ENCODE measurements at regions not wholly inside any gene's neighbourhood (a gene's known extent, or its start where the extent isn't known, plus 50 kb on each side); places are given as distances from the start of the nearest gene placed in this dataset.

- H3K36me3 ChIP-seq (replicated peaks; ENCODE audit: control insufficient read depth, insufficient read depth, low read length), result no peaks in the 10 kb centered on the region
- no peak overlapping the region for H3K4me3 ChIP-seq (ENCODE audit: insufficient read depth, low read depth, low read length)
- no peaks in the 10 kb centered on the region; the same call in 1 of the 2 replicates for H3K27me3 ChIP-seq (ENCODE audit: control insufficient read depth, insufficient read depth, low read length)
- DNase-seq, result no peak
These were observed 321.3 kb downstream of the SIPA1L2 start for GRCh38 chr1:232308616-232309015.

GRCh38 chr1:232307296-232308017 is 322.5 kb downstream of the SIPA1L2 start:
- H3K36me3 ChIP-seq (replicated peaks; ENCODE audit: control insufficient read depth, insufficient read depth, low read length), result no peaks in the 10 kb centered on the region
- DNase-seq, result no peak
- no peak overlapping the region for H3K4me3 ChIP-seq (ENCODE audit: insufficient read depth, low read depth, low read length)
- H3K27me3 ChIP-seq (ENCODE audit: control insufficient read depth, insufficient read depth, low read length), result no peaks in the 10 kb centered on the region; the same call in 1 of the 2 replicates

GRCh38 chr1:232306269-232306961 is 323.5 kb downstream of the SIPA1L2 start:
- Histone ChIP-seq H3K27me3 (ENCODE audit: control insufficient read depth, insufficient read depth, low read length) (no peaks in the 10 kb centered on the region; the same call in 1 of the 2 replicates), H3K36me3 (replicated peaks; ENCODE audit: control insufficient read depth, insufficient read depth, low read length) (no peaks in the 10 kb centered on the region)
- peak; percentile 35 for DNase-seq

GRCh38 chr1:232305050-232305449 is 324.9 kb downstream of the SIPA1L2 start:
- Histone ChIP-seq H3K36me3 (replicated peaks; ENCODE audit: control insufficient read depth, insufficient read depth, low read length) (no peaks in the 10 kb centered on the region), H3K4me3 (ENCODE audit: insufficient read depth, low read depth, low read length) (no peak overlapping the region), H3K27me3 (ENCODE audit: control insufficient read depth, insufficient read depth, low read length) (no peaks in the 10 kb centered on the region; the same call in 1 of the 2 replicates)
- DNase-seq, result no peak

More at GRCh38 chr1:232306269-232306961, 323.5 kb downstream of the SIPA1L2 start:
- H3K4me3 ChIP-seq (ENCODE audit: insufficient read depth, low read depth, low read length), result no peak overlapping the region

- no peak for DNase-seq
- H3K4me3 ChIP-seq (ENCODE audit: insufficient read depth, low read depth, low read length), result no peak overlapping the region
- no peaks in the 10 kb centered on the region; the same call in 1 of the 2 replicates for H3K27me3 ChIP-seq (ENCODE audit: control insufficient read depth, insufficient read depth, low read length)
- H3K36me3 ChIP-seq (replicated peaks; ENCODE audit: control insufficient read depth, insufficient read depth, low read length), result no peaks in the 10 kb centered on the region
These were observed 326.7 kb downstream of the SIPA1L2 start for GRCh38 chr1:232303222-232303620.

- DNase-seq, result no peak
- no peaks in the 10 kb centered on the region; the same call in 1 of the 2 replicates for H3K27me3 ChIP-seq (ENCODE audit: control insufficient read depth, insufficient read depth, low read length)
- no peaks in the 10 kb centered on the region for H3K36me3 ChIP-seq (replicated peaks; ENCODE audit: control insufficient read depth, insufficient read depth, low read length)
- no peak overlapping the region for H3K4me3 ChIP-seq (ENCODE audit: insufficient read depth, low read depth, low read length)
These were observed 327.3 kb downstream of the SIPA1L2 start for GRCh38 chr1:232302376-232303221.

GRCh38 chr1:232301246-232301645 is 328.7 kb downstream of the SIPA1L2 start:
- no peaks in the 10 kb centered on the region; the same call in 1 of the 2 replicates for H3K27me3 ChIP-seq (ENCODE audit: control insufficient read depth, insufficient read depth, low read length)
- no peaks in the 10 kb centered on the region for H3K36me3 ChIP-seq (replicated peaks; ENCODE audit: control insufficient read depth, insufficient read depth, low read length)
- no peak for DNase-seq
- H3K4me3 ChIP-seq (ENCODE audit: insufficient read depth, low read depth, low read length), result no peak overlapping the region

- H3K4me3 ChIP-seq (ENCODE audit: insufficient read depth, low read depth, low read length), result no peak overlapping the region
- H3K36me3 ChIP-seq (replicated peaks; ENCODE audit: control insufficient read depth, insufficient read depth, low read length), result no peaks in the 10 kb centered on the region
- no peak for DNase-seq
- H3K27me3 ChIP-seq (ENCODE audit: control insufficient read depth, insufficient read depth, low read length), result no peaks in the 10 kb centered on the region; the same call in 1 of the 2 replicates
These were observed 329.5 kb downstream of the SIPA1L2 start for GRCh38 chr1:232300466-232300865.

GRCh38 chr1:232296461-232296860 is 333.5 kb downstream of the SIPA1L2 start:
- H3K4me3 ChIP-seq (ENCODE audit: insufficient read depth, low read depth, low read length), result no peak overlapping the region
- no peak for DNase-seq
- H3K27me3 ChIP-seq (ENCODE audit: control insufficient read depth, insufficient read depth, low read length), result no peaks in the 10 kb centered on the region; the same call in 1 of the 2 replicates
- no peaks in the 10 kb centered on the region for H3K36me3 ChIP-seq (replicated peaks; ENCODE audit: control insufficient read depth, insufficient read depth, low read length)

- Histone ChIP-seq H3K4me3 (ENCODE audit: insufficient read depth, low read depth, low read length) (no peak overlapping the region), H3K27me3 (ENCODE audit: control insufficient read depth, insufficient read depth, low read length) (no peaks in the 10 kb centered on the region; the same call in 1 of the 2 replicates), H3K36me3 (replicated peaks; ENCODE audit: control insufficient read depth, insufficient read depth, low read length) (no peaks in the 10 kb centered on the region)
- no peak for DNase-seq
These were observed 336.6 kb downstream of the SIPA1L2 start for GRCh38 chr1:232293361-232293760.

GRCh38 chr1:232292818-232293217 is 337.1 kb downstream of the SIPA1L2 start:
- no peaks in the 10 kb centered on the region; the same call in 1 of the 2 replicates for H3K27me3 ChIP-seq (ENCODE audit: control insufficient read depth, insufficient read depth, low read length)
- no peak for DNase-seq
- H3K4me3 ChIP-seq (ENCODE audit: insufficient read depth, low read depth, low read length), result no peak overlapping the region
- H3K36me3 ChIP-seq (replicated peaks; ENCODE audit: control insufficient read depth, insufficient read depth, low read length), result no peaks in the 10 kb centered on the region

- Histone ChIP-seq H3K36me3 (replicated peaks; ENCODE audit: control insufficient read depth, insufficient read depth, low read length) (no peaks in the 10 kb centered on the region), H3K27me3 (ENCODE audit: control insufficient read depth, insufficient read depth, low read length) (no peaks in the 10 kb centered on the region; the same call in 1 of the 2 replicates), H3K4me3 (ENCODE audit: insufficient read depth, low read depth, low read length) (no peak overlapping the region)
- no peak for DNase-seq
These were observed 337.7 kb downstream of the SIPA1L2 start for GRCh38 chr1:232292239-232292638.

- Histone ChIP-seq H3K4me3 (ENCODE audit: insufficient read depth, low read depth, low read length) (no peak overlapping the region), H3K27me3 (ENCODE audit: control insufficient read depth, insufficient read depth, low read length) (no peaks in the 10 kb centered on the region; the same call in 1 of the 2 replicates), H3K36me3 (replicated peaks; ENCODE audit: control insufficient read depth, insufficient read depth, low read length) (no peaks in the 10 kb centered on the region)
- DNase-seq, result no peak
These were observed 338.3 kb downstream of the SIPA1L2 start for GRCh38 chr1:232291681-232292080.

- Histone ChIP-seq H3K27me3 (ENCODE audit: control insufficient read depth, insufficient read depth, low read length) (no peaks in the 10 kb centered on the region; the same call in 1 of the 2 replicates), H3K4me3 (ENCODE audit: insufficient read depth, low read depth, low read length) (no peak overlapping the region), H3K36me3 (replicated peaks; ENCODE audit: control insufficient read depth, insufficient read depth, low read length) (no peaks in the 10 kb centered on the region)
- no peak for DNase-seq
These were observed 338.7 kb downstream of the SIPA1L2 start for GRCh38 chr1:232291261-232291660.

Data from H7 (cell line).